Heart left ventricle (tissue), 16 donors: ENCODE measurements at regions not wholly inside any gene's neighbourhood (a gene's known extent, or its start where the extent isn't known, plus 50 kb on each side); places are given as distances from the start of the nearest gene placed in this dataset.

ENCODE experiments used
- ATAC-seq, 4 donors: fragments of 200-7000 bp; cut with Tn5 transposase; one replicate each; pipeline ENCODE4 v1.9.1; 2020 to 2022; ENCODE audit warnings: moderate library complexity in 4 of 4, mild to moderate bottlenecking in 3 of 4, moderate number of reproducible peaks in 1 of 4
- DNase-seq, 5 donors: peaks; one replicate each; pipeline ENCODE4 v3.0.0-alpha.2; 2020
- H3K27ac ChIP-seq, 12 donors: fragments of 200-600 bp; sonication (generic) in 4 of 12; one replicate each; pipeline versions ENCODE4 v1.5.0 to v1.8.0; 2016 to 2022; ENCODE audit warnings: mild to moderate bottlenecking in 2 of 12
- H3K27me3 ChIP-seq, 9 donors: fragments of 200-600 bp; sonication (generic) in 2 of 9; one replicate each; pipeline versions ENCODE4 v1.5.1 to v1.8.0; 2016 to 2022; ENCODE audit warnings: mild to moderate bottlenecking in 3 of 9
- H3K36me3 ChIP-seq, 9 donors: fragments of 200-600 bp; sonication (generic) in 2 of 9; one replicate each; pipeline versions ENCODE4 v1.5.0 to v1.8.0; 2018 to 2022; ENCODE audit warnings: mild to moderate bottlenecking in 2 of 9
- H3K4me1 ChIP-seq, 12 donors: fragments of 200-600 bp; sonication (generic) in 4 of 12; one replicate each; pipeline versions ENCODE4 v1.5.0 to v1.8.0; 2016 to 2022; ENCODE audit warnings: mild to moderate bottlenecking in 3 of 12
- H3K4me3 ChIP-seq, 12 donors: fragments of 200-600 bp; sonication (generic) in 4 of 12; one replicate each; pipeline versions ENCODE4 v1.5.0 to v1.8.0; 2017 to 2022; ENCODE audit warnings: mild to moderate bottlenecking in 9 of 12, moderate library complexity in 4 of 12
- H3K9me3 ChIP-seq, 12 donors: fragments of 200-600 bp; sonication (generic) in 4 of 12; one replicate each; pipeline versions ENCODE4 v1.5.0 to v1.8.0; 2016 to 2022; ENCODE audit warnings: mild to moderate bottlenecking in 1 of 12
- POLR2A ChIP-seq, 2 donors: fragments of 450-650 bp; IDR thresholded peaks; one replicate each; pipeline ENCODE4 v1.6.1; 2017; ENCODE audit warnings: antibody characterized with exemption in 2 of 2, mild to moderate bottlenecking in 2 of 2, moderate library complexity in 2 of 2
- WGBS, 4 donors: extraction: QIAGEN DNeasy Blood & Tissue Kit in 2 of 4; methylation state at CpG; one replicate each; pipeline versions ENCODE4 v1.1.5 to v1.1.7; 2013 to 2018; 5-methylcytosine and 5-hydroxymethylcytosine counted together
- intact Hi-C, 10 donors: fragments of 100-400 bp; cut with DNase I; formaldehyde crosslinking; loops; one replicate each; pipeline versions ENCODE4 v1.11.1 to v1.14.2; 2022
- TF ChIP-seq, protein P1 (sequence below), 12 donors: fragments of 200-600 bp; sonication (generic) in 4 of 12; IDR thresholded peaks; one replicate each; pipeline versions ENCODE4 v1.5.0 to v1.8.0; 2018 to 2022; ENCODE audit warnings: antibody characterized with exemption in 12 of 12, mild to moderate bottlenecking in 5 of 12
- donor health status: ischemic (EF 13 %, LVEDD 7.1; RV severe dilation, severe dysfunction).
- donor health status: healthy with polysubstance abuse.
- donor health status: DM: no; HTN: yes; CAD: no.
- donor health status: DM: no; HTN: no; CAD: no.
- donor health status: ischemic (EF 25% LVEDD 6.9; RV normal size, moderate dysfunction).
- donor health status: ischemic (EF 25% LVEDD 5.7; RV mildly dilated, moderate dysfunction).
- donor health status: healthy.
- donor health status: DM: yes; HTN: yes; CAD: no.
- donor health status: ischemic (EF 35%, LVEDD 5.7; RV mildly dilated, moderate dysfunction).
- donor health status: nonischemic (EF 11% LVEDD 7.7; RV severe dilation, severe dysfunction).
- donor health status: DM: yes; HTN: yes; CAD: no.
- donor health status: PGD.
- donor health status: ischemic (EF 29% LVEDD 5.4; RV normal size, mild dysfunction).
- donor health status: nonischemic (EF 23%, LVEDD 6.1; RV moderate dilation, normal function).

DNA sequence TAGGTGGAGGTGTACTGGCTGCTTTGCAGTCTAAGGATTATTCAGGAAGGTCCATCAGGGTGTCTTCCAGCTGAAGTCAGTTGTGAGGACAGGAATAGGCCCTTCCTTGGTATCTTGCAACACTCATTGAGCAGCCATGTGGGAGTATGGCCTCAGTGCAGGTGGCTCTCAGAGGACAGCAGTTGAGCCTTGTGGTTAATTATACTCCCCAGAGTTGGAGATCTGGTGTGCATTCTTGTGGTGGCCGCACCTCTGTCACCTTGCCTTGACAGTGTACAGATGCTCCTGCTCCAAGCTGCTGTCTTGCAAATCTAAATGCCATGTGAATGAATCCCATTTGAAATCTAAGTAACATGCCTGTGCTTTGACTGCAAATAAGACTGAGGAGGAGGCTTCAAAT, 339.9 kb upstream of the BCHE start:
- H3K27ac ChIP-seq, result no peak overlapping the region
- DNase-seq, result no peak
- H3K4me3 ChIP-seq, result no peak overlapping the region
- H3K36me3 ChIP-seq, result no peaks in the 10 kb centered on the region
- TF ChIP-seq, protein P1, sequence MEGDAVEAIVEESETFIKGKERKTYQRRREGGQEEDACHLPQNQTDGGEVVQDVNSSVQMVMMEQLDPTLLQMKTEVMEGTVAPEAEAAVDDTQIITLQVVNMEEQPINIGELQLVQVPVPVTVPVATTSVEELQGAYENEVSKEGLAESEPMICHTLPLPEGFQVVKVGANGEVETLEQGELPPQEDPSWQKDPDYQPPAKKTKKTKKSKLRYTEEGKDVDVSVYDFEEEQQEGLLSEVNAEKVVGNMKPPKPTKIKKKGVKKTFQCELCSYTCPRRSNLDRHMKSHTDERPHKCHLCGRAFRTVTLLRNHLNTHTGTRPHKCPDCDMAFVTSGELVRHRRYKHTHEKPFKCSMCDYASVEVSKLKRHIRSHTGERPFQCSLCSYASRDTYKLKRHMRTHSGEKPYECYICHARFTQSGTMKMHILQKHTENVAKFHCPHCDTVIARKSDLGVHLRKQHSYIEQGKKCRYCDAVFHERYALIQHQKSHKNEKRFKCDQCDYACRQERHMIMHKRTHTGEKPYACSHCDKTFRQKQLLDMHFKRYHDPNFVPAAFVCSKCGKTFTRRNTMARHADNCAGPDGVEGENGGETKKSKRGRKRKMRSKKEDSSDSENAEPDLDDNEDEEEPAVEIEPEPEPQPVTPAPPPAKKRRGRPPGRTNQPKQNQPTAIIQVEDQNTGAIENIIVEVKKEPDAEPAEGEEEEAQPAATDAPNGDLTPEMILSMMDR (IDR thresholded peaks at IDR 0.05), result no peak
- no peak for TF ChIP-seq POLR2A (IDR thresholded peaks at IDR 0.05)
- H3K9me3 ChIP-seq, result no peaks in the 10 kb centered on the region
- no peaks in the 10 kb centered on the region for H3K4me1 ChIP-seq
- no peaks in the 10 kb centered on the region for H3K27me3 ChIP-seq
- WGBS, 4 donors, result 31 to 44% (median 41%) methylated on average over 1 of the region's 1 CpG
- intact Hi-C loops, result no loop called here
- no peak for ATAC-seq

DNA sequence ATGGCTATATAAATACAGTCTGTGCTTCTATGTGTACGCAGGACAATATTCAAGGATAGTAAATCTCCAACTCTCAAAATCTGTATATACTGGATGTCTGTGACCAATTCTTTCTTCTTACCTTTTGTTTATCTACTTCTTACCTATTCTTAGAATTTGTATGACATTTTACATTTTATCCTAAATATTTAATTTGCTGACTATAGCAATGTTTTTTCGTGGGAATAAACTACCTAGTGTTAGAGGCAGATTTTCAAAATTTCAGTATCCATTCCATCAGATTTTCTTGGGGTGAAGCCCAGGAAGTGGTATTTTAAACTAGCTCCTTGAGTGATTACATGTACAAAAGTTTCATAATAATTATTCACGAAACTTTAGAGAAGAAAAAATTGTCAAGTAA, 334.5 kb upstream of the BCHE start:
- Histone ChIP-seq H3K9me3 (no peaks in the 10 kb centered on the region), H3K27ac (no peak overlapping the region), H3K4me3 (no peak overlapping the region), H3K4me1 (no peaks in the 10 kb centered on the region), H3K27me3 (no peaks in the 10 kb centered on the region), H3K36me3 (no peaks in the 10 kb centered on the region)
- ATAC-seq (no peak), DNase-seq (no peak)
- 52 to 84% (median 72%) methylated on average over 3 of the region's 3 CpGs for WGBS, 4 donors
- intact Hi-C loops, result no loop called here
- no peak for TF ChIP-seq POLR2A (IDR thresholded peaks at IDR 0.05)
- TF ChIP-seq, protein P1 (IDR thresholded peaks at IDR 0.05), result no peak

DNA sequence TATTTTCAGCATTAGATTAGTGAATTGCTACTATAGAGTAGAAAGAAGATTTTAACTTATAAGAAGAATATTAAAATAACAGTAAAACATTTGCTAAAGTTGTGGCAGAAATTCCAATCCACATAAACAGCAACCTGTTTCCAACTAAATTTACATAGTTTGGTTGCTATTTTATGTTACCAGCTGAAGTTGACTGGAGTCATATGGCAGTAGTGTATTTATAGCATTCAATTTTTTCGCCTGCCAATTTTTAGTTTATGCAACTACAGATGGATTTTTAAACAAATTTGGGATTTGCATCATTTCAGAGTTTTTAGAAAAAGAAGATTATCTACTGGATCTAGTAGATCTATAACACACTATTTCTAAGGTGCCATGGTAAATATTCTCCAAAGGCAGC, 332.5 kb upstream of the BCHE start:
- DNase-seq (no peak), ATAC-seq (no peak)
- Histone ChIP-seq H3K27me3 (no peaks in the 10 kb centered on the region), H3K27ac (no peak overlapping the region), H3K9me3 (peaks cover 0 to 4% (median 0%) of the 10 kb centered on the region in 12 donors), H3K4me1 (no peaks in the 10 kb centered on the region), H3K36me3 (no peaks in the 10 kb centered on the region), H3K4me3 (no peak overlapping the region)
- intact Hi-C loops, result no loop called here
- TF ChIP-seq, protein P1 (IDR thresholded peaks at IDR 0.05), result no peak
- no peak for TF ChIP-seq POLR2A (IDR thresholded peaks at IDR 0.05)
- 46 to 68% (median 65%) methylated on average over 1 of the region's 1 CpG for WGBS, 4 donors

DNA sequence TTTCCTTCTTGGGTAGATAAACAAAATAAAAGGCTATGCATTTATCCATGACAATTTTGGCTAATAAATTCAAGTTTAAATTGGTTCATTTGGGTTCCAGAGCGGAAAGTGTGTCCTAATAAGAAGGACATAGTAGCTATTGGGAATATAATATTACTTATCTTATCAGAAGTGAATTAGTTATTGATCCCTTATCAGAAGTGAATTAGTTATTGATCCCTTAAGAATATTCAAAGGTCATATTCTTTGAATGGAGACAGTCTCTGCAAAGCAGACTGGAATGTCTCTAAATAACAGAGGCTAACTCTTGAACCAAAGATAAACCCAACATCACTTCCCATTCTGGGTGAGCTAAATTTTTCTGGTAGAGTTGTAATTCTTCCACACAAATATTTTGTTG, 290.7 kb upstream of the BCHE start:
- Histone ChIP-seq H3K9me3 (peaks cover 0 to 21% (median 4%) of the 10 kb centered on the region in 12 donors), H3K27ac (no peak overlapping the region), H3K4me3 (no peak overlapping the region), H3K27me3 (no peaks in the 10 kb centered on the region), H3K4me1 (no peaks in the 10 kb centered on the region), H3K36me3 (no peaks in the 10 kb centered on the region)
- no peak for DNase-seq
- WGBS, 4 donors, result 68 to 80% (median 74%) methylated on average over 1 of the region's 1 CpG
- TF ChIP-seq, protein P1 (IDR thresholded peaks at IDR 0.05), result no peak
- no peak for TF ChIP-seq POLR2A (IDR thresholded peaks at IDR 0.05)
- intact Hi-C loops, result no loop called here
- no peak for ATAC-seq
